Esophagus muscularis mucosa (tissue), 3 donors: ENCODE measurements at regions not wholly inside any gene's neighbourhood (a gene's known extent, or its start where the extent isn't known, plus 50 kb on each side); places are given as distances from the start of the nearest gene placed in this dataset.

Experiments
- POLR2A ChIP-seq: fragments of 450-650 bp; IDR thresholded peaks from one replicate; pipeline ENCODE4 v1.6.1; 2017; ENCODE audit warnings: antibody characterized with exemption, moderate library complexity, mild to moderate bottlenecking, low read depth
- TF ChIP-seq, protein P1 (sequence below), 3 experiments: fragments of 200-600 bp in 2 of 3; fragments of 450-650 bp in 1 of 3; sonication (generic) in 2 of 3; IDR thresholded peaks; one replicate each; pipeline ENCODE4 v1.5.1; 2017 to 2019; ENCODE audit warnings: antibody characterized with exemption in 3 of 3, mild to moderate bottlenecking in 2 of 3, moderate library complexity in 1 of 3

DNA sequence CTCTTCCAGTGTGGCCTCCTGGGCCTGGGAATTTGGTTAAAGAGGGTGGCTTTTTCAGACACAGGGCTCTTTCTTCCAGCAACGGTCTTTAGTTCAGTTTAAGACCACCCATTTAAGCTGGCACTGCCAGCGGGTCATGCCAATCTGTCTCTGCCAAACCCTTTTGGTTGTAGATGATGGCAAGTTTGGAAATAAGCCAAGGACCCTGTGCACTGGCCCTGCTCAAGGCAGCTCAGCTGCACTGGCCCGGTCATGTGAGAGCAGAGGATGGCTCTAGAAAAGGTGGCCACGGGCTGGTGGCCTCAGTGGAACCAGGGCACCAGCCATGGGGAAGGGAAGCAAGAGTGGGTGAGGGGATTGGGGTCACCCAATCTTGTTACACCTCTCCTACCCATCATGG is 294.1 kb downstream of the GLRX3 start:
- TF ChIP-seq, protein P1, sequence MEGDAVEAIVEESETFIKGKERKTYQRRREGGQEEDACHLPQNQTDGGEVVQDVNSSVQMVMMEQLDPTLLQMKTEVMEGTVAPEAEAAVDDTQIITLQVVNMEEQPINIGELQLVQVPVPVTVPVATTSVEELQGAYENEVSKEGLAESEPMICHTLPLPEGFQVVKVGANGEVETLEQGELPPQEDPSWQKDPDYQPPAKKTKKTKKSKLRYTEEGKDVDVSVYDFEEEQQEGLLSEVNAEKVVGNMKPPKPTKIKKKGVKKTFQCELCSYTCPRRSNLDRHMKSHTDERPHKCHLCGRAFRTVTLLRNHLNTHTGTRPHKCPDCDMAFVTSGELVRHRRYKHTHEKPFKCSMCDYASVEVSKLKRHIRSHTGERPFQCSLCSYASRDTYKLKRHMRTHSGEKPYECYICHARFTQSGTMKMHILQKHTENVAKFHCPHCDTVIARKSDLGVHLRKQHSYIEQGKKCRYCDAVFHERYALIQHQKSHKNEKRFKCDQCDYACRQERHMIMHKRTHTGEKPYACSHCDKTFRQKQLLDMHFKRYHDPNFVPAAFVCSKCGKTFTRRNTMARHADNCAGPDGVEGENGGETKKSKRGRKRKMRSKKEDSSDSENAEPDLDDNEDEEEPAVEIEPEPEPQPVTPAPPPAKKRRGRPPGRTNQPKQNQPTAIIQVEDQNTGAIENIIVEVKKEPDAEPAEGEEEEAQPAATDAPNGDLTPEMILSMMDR (IDR thresholded peaks at IDR 0.05) = no peak
- no peak for TF ChIP-seq POLR2A
